Activated naive CD4-positive, alpha-beta T cell treated with anti-CD3 and anti-CD28 coated beads, Interleukin-2, amount 10 ng/mL, durations not matched to agents 7 days and 5 days (primary cell): ENCODE measurements at regions not wholly inside any gene's neighbourhood (a gene's known extent, or its start where the extent isn't known, plus 50 kb on each side); places are given as distances from the start of the nearest gene placed in this dataset.
"Not testable (repeated sequence)": the region's sequence is repeated elsewhere in the genome, so short reads cannot be mapped to it uniquely, and the experiment has no call there.

Experiments
- CTCF ChIA-PET: fragments of 350-600 bp; sonication (Branson Sonifier 250); formaldehyde crosslinking; loops from one replicate; lab custom pipeline; 2021; ENCODE audit warnings: antibody characterized with exemption; lab: Charles Lee
- DNase-seq: peaks from one replicate; pipeline ENCODE4 v3.0.0-alpha.2; 2020
- H3K27ac Mint-ChIP-seq: one replicate; pipeline ENCODE4 v1.8.0; 2021; ENCODE audit warnings: mild to moderate bottlenecking, moderate library complexity, mixed read lengths
- H3K27me3 Mint-ChIP-seq: one replicate; pipeline ENCODE4 v1.8.0; 2021; ENCODE audit warnings: mild to moderate bottlenecking, mixed read lengths
- H3K36me3 Mint-ChIP-seq: one replicate; pipeline ENCODE4 v1.8.0; 2021; ENCODE audit warnings: mixed read lengths
- H3K4me1 Mint-ChIP-seq: one replicate; pipeline ENCODE4 v1.8.0; 2021; ENCODE audit warnings: mixed read lengths
- H3K4me3 Mint-ChIP-seq: one replicate; pipeline ENCODE4 v1.8.0; 2021; ENCODE audit warnings: mild to moderate bottlenecking, moderate library complexity, mixed read lengths
- H3K9me3 Mint-ChIP-seq: one replicate; pipeline ENCODE4 v1.8.0; 2021; ENCODE audit warnings: mixed read lengths

DNA sequence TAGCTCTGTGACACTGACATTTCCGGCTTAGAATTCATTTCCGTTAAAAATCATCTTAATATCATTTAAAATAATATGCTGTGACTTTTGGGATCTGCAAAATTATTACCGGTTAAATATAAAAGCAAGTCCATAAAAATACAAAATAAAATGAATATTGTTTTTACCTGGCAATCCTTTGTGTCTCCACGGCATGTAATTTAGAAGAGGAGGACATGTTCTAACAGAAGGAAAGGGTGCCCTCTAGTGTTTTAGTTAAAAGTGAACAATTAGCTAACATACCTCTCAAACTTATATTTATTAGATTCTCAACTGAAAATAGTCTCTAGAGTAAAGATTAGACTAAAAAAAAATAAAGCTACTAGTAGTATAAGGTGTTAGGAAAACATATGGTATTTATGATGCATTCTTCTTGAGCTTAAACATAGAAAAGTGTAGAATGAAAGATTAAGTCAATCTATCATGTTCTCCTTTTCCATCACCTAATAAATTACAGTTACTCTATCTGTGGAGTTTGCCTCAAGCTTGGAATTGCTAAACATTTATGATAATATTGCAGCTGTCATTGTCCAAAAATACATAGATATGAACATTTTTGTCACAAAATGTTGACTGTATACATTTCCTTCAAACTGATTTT is 676.7 kb upstream of the SPRY2 start:
- no peak overlapping the region for H3K27ac Mint-ChIP-seq
- no peaks in the 10 kb centered on the region for H3K36me3 Mint-ChIP-seq
- peaks cover 7% of the 10 kb centered on the region for H3K9me3 Mint-ChIP-seq
- no peaks in the 10 kb centered on the region for H3K27me3 Mint-ChIP-seq
- H3K4me1 Mint-ChIP-seq = no peaks in the 10 kb centered on the region
- DNase-seq = no peak
- no peak overlapping the region for H3K4me3 Mint-ChIP-seq
- CTCF ChIA-PET = interaction anchor here (0.6 to 1.8 kb wide), 4 partner anchors 38 to 1339 kb away, joined by 3 to 8 read pairs (median 5); no protein-coding TSS in a partner anchor

DNA sequence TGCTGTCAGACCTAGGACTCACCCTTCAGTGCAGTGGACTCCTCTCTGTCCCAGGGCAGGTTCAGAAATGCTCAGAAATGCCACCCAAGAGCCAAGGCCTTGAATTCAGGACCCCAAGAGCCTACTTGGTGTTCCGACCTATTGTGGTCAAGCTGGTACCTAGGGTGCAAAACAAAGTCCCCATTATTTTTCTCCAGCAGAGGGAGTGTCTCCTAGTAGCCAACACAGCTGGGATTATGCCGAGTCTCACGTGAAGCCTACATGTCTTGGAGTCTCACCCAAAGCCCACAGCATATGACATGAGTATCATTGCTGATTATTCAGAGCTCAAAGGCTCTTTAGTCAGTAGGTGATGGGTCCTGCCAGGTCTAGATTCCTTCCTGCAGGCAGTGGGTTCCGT is 671.1 kb upstream of the SPRY2 start:
- no peaks in the 10 kb centered on the region for H3K36me3 Mint-ChIP-seq
- H3K27ac Mint-ChIP-seq = no peak overlapping the region
- H3K4me3 Mint-ChIP-seq = no peak overlapping the region
- H3K27me3 Mint-ChIP-seq = no peaks in the 10 kb centered on the region
- no peak for DNase-seq
- CTCF ChIA-PET = no interaction called here
- H3K4me1 Mint-ChIP-seq = no peaks in the 10 kb centered on the region
- peaks cover 4% of the 10 kb centered on the region for H3K9me3 Mint-ChIP-seq

DNA sequence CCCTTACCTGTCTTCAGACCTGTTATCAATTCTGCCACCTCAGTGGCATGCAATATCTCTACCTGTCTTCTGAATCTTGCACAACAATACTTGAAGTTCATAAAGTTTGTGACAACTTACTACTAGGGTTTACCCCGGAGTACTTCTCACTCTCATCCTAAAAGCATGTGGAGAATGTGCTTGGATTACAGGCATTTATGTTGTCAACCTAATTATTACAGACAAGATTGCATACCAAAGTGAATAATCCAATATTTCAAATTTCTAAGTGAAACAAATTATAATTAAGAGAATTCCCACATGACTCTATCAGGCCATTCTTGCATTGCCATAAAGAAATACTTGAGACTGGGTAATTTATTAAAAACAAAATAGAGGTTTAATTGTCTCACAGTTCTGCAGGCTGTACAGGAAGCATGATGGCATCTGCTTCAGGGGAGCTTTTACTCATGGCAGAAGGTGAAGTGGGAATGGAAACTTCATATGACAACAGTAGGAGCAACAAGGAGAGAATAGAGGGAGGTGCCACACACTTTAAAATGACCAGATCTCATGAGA is 661.0 kb upstream of the SPRY2 start:
- Mint-ChIP-seq H3K27me3 (no peaks in the 10 kb centered on the region), H3K9me3 (peaks cover 5% of the 10 kb centered on the region), H3K4me1 (no peaks in the 10 kb centered on the region), H3K4me3 (no peak overlapping the region), H3K27ac (no peak overlapping the region), H3K36me3 (no peaks in the 10 kb centered on the region)
- CTCF ChIA-PET = no interaction called here
- no peak for DNase-seq

DNA sequence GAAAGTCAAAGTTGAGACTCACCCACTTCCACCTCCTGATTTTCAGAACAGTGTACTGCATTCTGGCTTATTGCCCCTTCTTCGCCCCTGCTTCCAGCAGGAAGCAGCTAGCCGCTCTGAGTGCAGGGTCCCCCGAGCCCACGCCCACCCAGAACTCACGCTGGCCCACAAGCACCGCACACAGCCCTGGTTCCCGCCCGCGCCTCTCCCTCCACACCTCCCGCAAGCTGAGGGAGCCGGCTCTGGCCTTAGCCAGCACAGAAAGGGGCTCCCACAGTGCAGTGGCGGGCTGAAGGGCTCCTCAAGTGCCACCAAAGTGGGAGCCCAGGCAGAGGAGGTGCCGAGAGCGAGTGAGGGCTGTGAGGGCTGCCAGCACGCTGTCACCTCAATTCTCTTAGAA is 657.7 kb upstream of the SPRY2 start:
- H3K4me1 Mint-ChIP-seq, CTCF ChIA-PET, H3K27ac Mint-ChIP-seq, H3K36me3 Mint-ChIP-seq, H3K4me3 Mint-ChIP-seq, DNase-seq, H3K9me3 Mint-ChIP-seq, H3K27me3 Mint-ChIP-seq: not testable (repeated sequence)

DNA sequence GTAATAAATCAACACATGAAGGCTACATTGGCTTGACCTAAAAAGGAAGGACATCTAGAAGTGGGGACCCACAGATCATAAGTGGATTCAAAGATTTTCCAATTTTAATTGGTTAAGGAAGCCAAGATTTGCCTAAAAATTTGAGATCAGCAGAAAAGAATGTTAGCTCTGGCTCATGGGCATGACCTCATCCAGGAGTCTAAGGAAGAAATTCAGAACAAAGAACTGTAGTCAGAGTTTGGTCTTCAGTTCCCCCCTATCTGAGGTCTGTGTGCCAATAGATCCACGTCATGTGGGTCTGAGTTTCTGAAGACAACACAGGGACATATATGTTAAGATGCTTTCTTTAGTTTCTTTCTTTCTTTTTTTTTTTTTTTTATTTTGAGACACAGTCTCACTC is 648.8 kb upstream of the SPRY2 start:
- Mint-ChIP-seq H3K36me3 (no peaks in the 10 kb centered on the region), H3K27me3 (no peaks in the 10 kb centered on the region), H3K27ac (no peak overlapping the region), H3K4me3 (no peak overlapping the region), H3K4me1 (no peaks in the 10 kb centered on the region), H3K9me3 (peaks cover 9% of the 10 kb centered on the region)
- CTCF ChIA-PET = no interaction called here
- DNase-seq = no peak

DNA sequence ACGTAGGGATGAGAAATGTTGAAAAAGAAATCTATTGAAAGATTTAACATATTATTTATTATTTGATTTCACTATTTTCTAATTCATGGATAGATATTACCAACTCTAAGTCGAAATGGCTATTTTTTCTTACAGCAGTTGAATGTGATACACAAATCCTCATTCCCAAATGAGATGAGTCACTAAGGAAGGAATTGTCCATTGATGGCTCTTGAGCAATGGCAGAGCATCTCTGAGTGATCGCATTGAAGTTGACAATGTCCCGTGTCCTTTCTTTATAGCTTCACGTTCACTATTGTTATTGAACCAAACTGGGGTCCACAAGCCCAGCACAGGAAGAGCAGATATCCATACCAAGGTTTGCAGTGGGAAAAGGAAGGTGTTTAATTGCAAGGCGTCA is 648.3 kb upstream of the SPRY2 start:
- Mint-ChIP-seq H3K9me3 (peaks cover 9% of the 10 kb centered on the region), H3K27me3 (no peaks in the 10 kb centered on the region), H3K27ac (no peak overlapping the region), H3K4me1 (no peaks in the 10 kb centered on the region), H3K4me3 (no peak overlapping the region), H3K36me3 (no peaks in the 10 kb centered on the region)
- DNase-seq = no peak
- CTCF ChIA-PET = no interaction called here

DNA sequence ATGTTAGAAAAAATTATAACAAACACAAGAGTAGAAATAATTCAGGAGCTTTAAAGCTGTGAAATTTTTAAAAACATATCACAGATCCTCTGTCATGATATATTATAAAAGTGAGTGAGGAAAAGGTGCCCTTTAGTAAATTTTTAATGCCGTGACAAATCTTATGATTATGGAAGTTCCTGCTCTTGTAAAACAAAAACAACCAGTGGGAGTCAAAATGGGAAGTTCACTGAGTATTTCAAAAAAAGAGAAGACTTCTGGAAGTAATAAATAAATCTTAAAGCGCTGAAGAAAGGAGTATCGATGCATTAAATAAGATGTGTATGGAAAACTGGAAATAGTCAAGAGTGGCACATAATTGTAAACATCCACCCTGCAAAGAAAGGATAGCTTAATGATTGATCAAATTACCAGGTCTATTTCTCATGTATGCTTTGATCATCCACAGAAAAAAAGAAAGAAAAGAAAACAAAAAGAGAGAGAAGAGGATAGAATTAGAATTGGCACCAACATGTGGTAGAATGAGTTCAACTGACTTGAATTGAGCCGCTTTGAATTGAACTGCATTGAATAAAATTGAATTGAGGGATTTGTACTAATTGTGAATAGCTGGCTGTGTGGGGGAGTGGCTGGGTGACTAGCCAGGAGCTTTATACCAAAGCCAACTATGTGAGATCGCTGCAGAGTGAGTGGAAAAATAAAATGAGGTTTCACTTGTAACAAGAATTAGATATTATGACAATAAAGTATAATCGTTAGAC is 647.6 kb upstream of the SPRY2 start:
- Mint-ChIP-seq H3K9me3 (peaks cover 9% of the 10 kb centered on the region), H3K36me3 (no peaks in the 10 kb centered on the region), H3K4me3 (no peak overlapping the region), H3K27ac (no peak overlapping the region), H3K27me3 (no peaks in the 10 kb centered on the region), H3K4me1 (no peaks in the 10 kb centered on the region)
- no peak for DNase-seq
- CTCF ChIA-PET = interaction anchor here (0.6 kb wide), 1 partner anchor 13 kb away, joined by 3 read pairs; no protein-coding TSS in a partner anchor

DNA sequence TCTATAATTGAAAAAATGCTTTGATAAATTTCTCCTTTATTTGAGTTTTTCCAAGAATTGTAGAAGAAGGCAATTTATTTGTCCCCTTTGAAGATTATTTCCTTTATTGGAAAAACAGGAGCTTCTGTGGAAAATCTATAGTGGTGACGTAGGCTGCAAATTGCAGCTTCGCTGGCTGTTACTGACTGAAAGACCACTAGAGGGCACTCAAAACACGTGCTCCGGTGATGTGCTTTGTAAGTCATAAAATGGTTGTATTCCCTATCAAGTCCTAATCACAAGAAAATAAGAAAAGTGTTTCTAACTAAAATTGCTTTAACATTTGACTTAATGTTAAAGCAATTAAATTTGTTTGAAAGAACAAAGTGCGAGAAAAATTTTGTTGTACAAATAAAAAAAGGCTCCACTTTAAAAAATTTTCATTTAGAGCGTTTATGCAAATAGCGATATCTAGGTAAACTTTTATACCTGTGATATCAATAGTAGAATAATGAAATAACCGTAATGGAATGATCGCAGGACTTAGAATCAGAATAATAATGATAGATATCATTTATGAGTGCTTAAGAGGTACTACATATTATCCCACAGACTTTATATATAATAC is 638.2 kb upstream of the SPRY2 start:
- peaks cover 6% of the 10 kb centered on the region for H3K9me3 Mint-ChIP-seq
- no peaks in the 10 kb centered on the region for H3K4me1 Mint-ChIP-seq
- H3K27me3 Mint-ChIP-seq = no peaks in the 10 kb centered on the region
- H3K36me3 Mint-ChIP-seq = no peaks in the 10 kb centered on the region
- CTCF ChIA-PET = interaction anchor here (1.6 kb wide), 1 partner anchor 38 kb away, joined by 8 read pairs; no protein-coding TSS in a partner anchor
- no peak overlapping the region for H3K27ac Mint-ChIP-seq
- H3K4me3 Mint-ChIP-seq = no peak overlapping the region
- peak; percentile 43 for DNase-seq

DNA sequence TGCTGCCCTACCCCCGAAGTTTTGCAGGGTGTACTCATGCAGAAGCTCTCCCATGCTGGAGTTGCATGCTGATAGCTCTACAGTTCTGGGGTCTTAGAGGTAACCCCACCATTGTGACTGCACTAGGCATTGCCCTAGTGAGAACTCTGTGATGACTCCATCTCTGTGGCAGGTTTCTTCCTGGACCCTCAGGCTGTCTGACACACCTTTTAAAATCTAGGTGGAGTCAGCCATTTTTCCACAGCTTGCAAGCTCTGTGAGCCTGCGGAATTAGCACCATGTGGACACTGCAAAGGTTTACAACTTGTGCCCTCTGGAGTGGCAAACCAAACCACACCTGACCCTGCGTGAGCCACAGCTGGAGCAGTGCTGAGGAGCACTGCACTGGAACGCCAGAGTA is 636.2 kb upstream of the SPRY2 start:
- no peaks in the 10 kb centered on the region for H3K36me3 Mint-ChIP-seq
- no peak for DNase-seq
- H3K9me3 Mint-ChIP-seq = peaks cover under 1% of the 10 kb centered on the region
- no peaks in the 10 kb centered on the region for H3K27me3 Mint-ChIP-seq
- CTCF ChIA-PET = no interaction called here
- no peaks in the 10 kb centered on the region for H3K4me1 Mint-ChIP-seq
- no peak overlapping the region for H3K4me3 Mint-ChIP-seq
- H3K27ac Mint-ChIP-seq = no peak overlapping the region

DNA sequence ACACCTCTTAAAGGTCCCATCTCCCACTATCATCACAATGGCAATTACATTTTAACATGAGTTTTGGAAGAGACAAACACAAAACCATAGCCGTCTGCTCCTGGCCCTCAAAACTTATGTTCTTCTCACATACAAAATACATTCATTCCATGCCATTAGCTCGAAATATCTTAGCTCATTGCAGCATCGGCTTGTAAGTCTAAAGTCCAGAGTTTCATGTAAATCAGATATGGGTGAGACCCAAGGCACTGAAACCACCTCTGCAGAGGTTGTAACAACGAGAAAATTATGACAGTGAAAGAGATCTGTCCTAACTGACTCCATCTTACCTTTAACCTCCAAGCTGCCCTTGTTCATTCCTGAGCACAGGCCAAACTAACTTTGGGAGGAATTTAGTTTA is 635.0 kb upstream of the SPRY2 start:
- H3K9me3 Mint-ChIP-seq = no peaks in the 10 kb centered on the region
- no peak for DNase-seq
- H3K27me3 Mint-ChIP-seq = no peaks in the 10 kb centered on the region
- no peak overlapping the region for H3K27ac Mint-ChIP-seq
- CTCF ChIA-PET = interaction anchor here (1.1 kb wide), 1 partner anchor 12 kb away, joined by 3 read pairs; no protein-coding TSS in a partner anchor
- H3K4me3 Mint-ChIP-seq = no peak overlapping the region
- no peaks in the 10 kb centered on the region for H3K36me3 Mint-ChIP-seq
- H3K4me1 Mint-ChIP-seq = no peaks in the 10 kb centered on the region

DNA sequence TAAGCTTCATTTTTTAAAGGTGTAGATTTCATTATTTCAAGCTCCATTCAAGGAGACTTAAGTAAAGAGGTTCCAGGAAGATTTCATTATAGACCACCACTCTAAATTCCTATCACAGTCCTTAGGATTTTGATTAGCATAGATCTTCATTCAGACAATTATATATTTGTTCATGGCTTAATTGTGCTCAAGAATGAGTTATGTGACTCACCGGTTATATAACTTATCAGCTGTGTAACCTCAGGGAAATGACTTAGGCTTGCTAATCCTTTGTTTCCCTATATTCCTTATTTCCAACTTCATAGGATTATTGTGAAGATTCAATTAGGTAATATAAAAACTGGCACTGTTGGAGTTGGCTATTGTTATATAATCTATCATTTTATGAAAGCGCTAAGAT is 632.8 kb upstream of the SPRY2 start:
- H3K27me3 Mint-ChIP-seq = no peaks in the 10 kb centered on the region
- H3K27ac Mint-ChIP-seq = no peak overlapping the region
- DNase-seq = no peak
- no peak overlapping the region for H3K4me3 Mint-ChIP-seq
- no peaks in the 10 kb centered on the region for H3K4me1 Mint-ChIP-seq
- no peaks in the 10 kb centered on the region for H3K36me3 Mint-ChIP-seq
- H3K9me3 Mint-ChIP-seq = no peaks in the 10 kb centered on the region
- CTCF ChIA-PET = no interaction called here

DNA sequence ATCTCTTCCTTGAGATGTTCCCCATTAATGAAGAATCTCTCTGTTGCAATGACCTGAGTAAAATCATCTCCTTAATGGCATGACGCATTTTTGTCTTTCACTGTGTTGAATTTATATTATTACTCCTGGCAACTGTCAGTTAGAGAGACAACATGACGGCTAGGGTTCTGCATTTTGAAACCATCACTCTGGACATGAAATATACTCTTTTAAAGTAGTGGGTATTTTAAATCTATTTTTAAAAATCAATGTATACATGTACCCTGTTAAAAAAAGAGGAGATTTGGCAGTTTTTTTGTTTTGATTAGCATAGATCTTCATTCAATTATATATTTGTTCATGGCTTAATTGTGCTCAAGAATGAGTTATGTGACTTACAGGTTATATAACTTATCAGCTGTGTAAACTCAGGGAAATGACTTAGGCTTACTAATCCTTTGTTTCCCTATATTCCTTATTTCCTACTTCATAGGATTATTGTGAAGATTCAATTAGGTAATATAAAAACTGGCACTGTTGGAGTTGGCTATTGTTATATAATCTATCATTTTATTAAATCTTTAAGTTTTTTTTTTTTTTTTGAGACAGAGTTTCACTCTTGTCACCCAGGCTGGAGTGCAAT is 632.0 kb upstream of the SPRY2 start:
- no peak overlapping the region for H3K27ac Mint-ChIP-seq
- no peaks in the 10 kb centered on the region for H3K36me3 Mint-ChIP-seq
- no peak for DNase-seq
- no peaks in the 10 kb centered on the region for H3K27me3 Mint-ChIP-seq
- no peaks in the 10 kb centered on the region for H3K9me3 Mint-ChIP-seq
- H3K4me1 Mint-ChIP-seq = no peaks in the 10 kb centered on the region
- CTCF ChIA-PET = no interaction called here
- no peak overlapping the region for H3K4me3 Mint-ChIP-seq

DNA sequence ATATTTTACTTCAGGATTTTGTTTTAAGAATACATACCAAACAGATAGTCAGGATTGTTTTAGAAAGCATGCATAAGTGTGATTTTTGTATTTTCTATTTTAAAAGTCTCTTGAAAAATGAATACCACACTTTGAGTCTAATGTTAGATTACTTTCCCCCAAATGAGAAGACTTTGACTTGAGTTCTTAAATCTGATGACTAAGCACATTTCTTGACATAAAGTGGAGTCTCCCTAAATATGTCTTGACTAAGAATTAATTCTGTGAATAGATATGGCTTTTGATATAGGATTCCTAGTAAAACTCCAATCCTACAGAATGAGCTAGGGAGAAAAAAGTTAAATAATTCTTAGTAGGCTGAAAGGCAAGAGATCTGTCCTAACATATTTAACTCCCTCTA is 624.2 kb upstream of the SPRY2 start:
- Mint-ChIP-seq H3K36me3 (no peaks in the 10 kb centered on the region), H3K9me3 (no peaks in the 10 kb centered on the region), H3K27ac (no peak overlapping the region), H3K4me3 (no peak overlapping the region), H3K27me3 (no peaks in the 10 kb centered on the region), H3K4me1 (no peaks in the 10 kb centered on the region)
- CTCF ChIA-PET = no interaction called here
- DNase-seq = no peak

DNA sequence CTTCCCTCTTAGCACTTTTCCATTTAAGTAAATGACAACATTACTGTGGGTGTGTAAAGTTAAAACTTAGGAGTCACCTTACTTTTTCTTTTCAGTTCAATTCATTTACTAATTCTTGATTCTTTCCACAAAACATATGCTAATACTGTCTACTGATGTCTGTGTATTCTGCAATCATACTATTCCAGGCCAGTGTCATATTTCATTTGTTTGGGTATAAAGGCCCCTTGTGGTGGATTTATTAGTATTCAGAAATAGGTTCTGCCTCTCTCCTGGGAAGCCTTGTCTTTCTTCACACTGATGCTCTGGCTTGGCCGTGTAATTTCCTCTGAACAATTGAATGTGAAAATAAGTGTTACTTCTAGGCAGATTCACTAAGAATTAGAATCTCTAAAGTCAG is 621.9 kb upstream of the SPRY2 start:
- CTCF ChIA-PET = no interaction called here
- no peak for DNase-seq

More for the DNA sequence above, 621.9 kb upstream of the SPRY2 start:
- no peaks in the 10 kb centered on the region for H3K4me1 Mint-ChIP-seq
- H3K27me3 Mint-ChIP-seq = no peaks in the 10 kb centered on the region
- H3K4me3 Mint-ChIP-seq = no peak overlapping the region
- H3K27ac Mint-ChIP-seq = no peak overlapping the region
- H3K9me3 Mint-ChIP-seq = no peaks in the 10 kb centered on the region
- H3K36me3 Mint-ChIP-seq = no peaks in the 10 kb centered on the region
